CD14-positive monocyte (primary cell): ENCODE measurements at regions not wholly inside any gene's neighbourhood (a gene's known extent, or its start where the extent isn't known, plus 50 kb on each side); places are given as distances from the start of the nearest gene placed in this dataset.

Experiments
- DNase-seq, 3 donors: peaks; one replicate each; pipeline ENCODE4 v3.0.0-alpha.2; 2011 to 2022
- H2AFZ ChIP-seq: 2 replicates; pipeline ENCODE4 v1.6.0; 2012; ENCODE audit warnings: mild to moderate bottlenecking, low read depth, low read length, inconsistent platforms; ENCODE audit not compliant: insufficient read depth, poor library complexity, severe bottlenecking
- H3K27ac ChIP-seq, 2 donors: 1 replicate in 1 of 2; 2 replicates in 1 of 2; pipeline ENCODE4 v1.5.1; 2012 to 2013; ENCODE audit warnings: low read length in 2 of 2, control low read depth in 1 of 2, inconsistent platforms in 1 of 2, low read depth in 1 of 2, mild to moderate bottlenecking in 1 of 2
- H3K27me3 ChIP-seq, 2 donors: one replicate each; pipeline versions ENCODE4 v1.6.0 to v1.6.1; 2011 to 2013; ENCODE audit warnings: low read length in 2 of 2; ENCODE audit not compliant: control insufficient read depth in 2 of 2, insufficient read depth in 2 of 2
- H3K36me3 ChIP-seq, 2 donors: replicated peaks in 1 of 2; 1 replicate in 1 of 2; 2 replicates in 1 of 2; pipeline versions ENCODE4 v1.5.1 to v1.6.1; 2012 to 2013; ENCODE audit warnings: low read length in 2 of 2, control low read depth in 1 of 2, inconsistent platforms in 1 of 2, mild to moderate bottlenecking in 1 of 2; ENCODE audit not compliant: insufficient read depth in 2 of 2, control insufficient read depth in 1 of 2
- H3K4me1 ChIP-seq, 2 donors: 1 replicate in 1 of 2; 2 replicates in 1 of 2; pipeline versions ENCODE4 v1.5.1 to v1.6.1; 2012 to 2013; ENCODE audit warnings: low read length in 2 of 2, control low read depth in 1 of 2, inconsistent platforms in 1 of 2, mild to moderate bottlenecking in 1 of 2, moderate library complexity in 1 of 2; ENCODE audit not compliant: insufficient read depth in 2 of 2, control insufficient read depth in 1 of 2
- H3K4me2 ChIP-seq: replicated peaks from 2 replicates; pipeline ENCODE3; 2012; ENCODE audit warnings: low read length, moderate library complexity, mild to moderate bottlenecking; ENCODE audit not compliant: poor library complexity, severe bottlenecking; ENCODE audit errors: extremely low read depth
- H3K4me3 ChIP-seq, 3 experiments: fragments of 200-600 bp in 1 of 3; sonication (generic) in 1 of 3; replicated peaks in 1 of 3; 1 replicate in 2 of 3; 2 replicates in 1 of 3; pipeline ENCODE4 v1.5.1; 2011 to 2013; ENCODE audit warnings: low read length in 3 of 3, mild to moderate bottlenecking in 3 of 3, control low read depth in 2 of 3, low read depth in 2 of 3, inconsistent platforms in 1 of 3, moderate library complexity in 1 of 3
- H3K79me2 ChIP-seq: 2 replicates; pipeline ENCODE4 v1.6.0; 2012; ENCODE audit warnings: mild to moderate bottlenecking, control low read depth, inconsistent platforms, low read length, moderate library complexity; ENCODE audit not compliant: insufficient read depth
- H3K9ac ChIP-seq: 2 replicates; pipeline ENCODE4 v1.6.0; 2017; ENCODE audit warnings: low read length, mild to moderate bottlenecking; ENCODE audit not compliant: insufficient read depth, poor library complexity, severe bottlenecking
- H3K9me3 ChIP-seq, 2 donors: replicated peaks in 1 of 2; 1 replicate in 1 of 2; 2 replicates in 1 of 2; pipeline versions ENCODE4 v1.5.1 to v1.6.1; 2012 to 2013; ENCODE audit warnings: low read length in 2 of 2, control low read depth in 1 of 2; ENCODE audit not compliant: control insufficient read depth in 1 of 2, insufficient read depth in 1 of 2
- H4K20me1 ChIP-seq: 2 replicates; pipeline ENCODE4 v1.6.0; 2012; ENCODE audit warnings: mild to moderate bottlenecking, low read length, control low read depth, moderate library complexity; ENCODE audit not compliant: insufficient read depth
- H3K27ac Mint-ChIP-seq, 7 donors: one replicate each; pipeline ENCODE4 v1.8.0; 2020; ENCODE audit warnings: mild to moderate bottlenecking in 7 of 7, mixed read lengths in 7 of 7, moderate library complexity in 6 of 7, inconsistent platforms in 2 of 7
- H3K27me3 Mint-ChIP-seq, 3 donors: one replicate each; pipeline ENCODE4 v1.8.0; 2021 to 2022; ENCODE audit warnings: low read depth in 3 of 3, mild to moderate bottlenecking in 3 of 3, mixed read lengths in 3 of 3, moderate library complexity in 3 of 3, inconsistent platforms in 1 of 3
- H3K36me3 Mint-ChIP-seq, 2 donors: one replicate each; pipeline ENCODE4 v1.8.0; 2020; ENCODE audit warnings: mixed read lengths in 2 of 2, inconsistent platforms in 1 of 2, mild to moderate bottlenecking in 1 of 2
- H3K4me1 Mint-ChIP-seq: one replicate; pipeline ENCODE4 v1.8.0; 2020; ENCODE audit warnings: mild to moderate bottlenecking, mixed read lengths
- H3K4me3 Mint-ChIP-seq, 2 donors: one replicate each; pipeline ENCODE4 v1.8.0; 2020; ENCODE audit warnings: mild to moderate bottlenecking in 2 of 2, mixed read lengths in 2 of 2, moderate library complexity in 1 of 2
- H3K9me3 Mint-ChIP-seq, 7 donors: one replicate each; pipeline ENCODE4 v1.8.0; 2020 to 2022; ENCODE audit warnings: mixed read lengths in 7 of 7, mild to moderate bottlenecking in 6 of 7, moderate library complexity in 6 of 7, inconsistent platforms in 2 of 7
- CTCF ChIP-seq: fragments of 200-600 bp; IDR thresholded peaks from one replicate; pipeline ENCODE4 v1.8.0; 2022; ENCODE audit warnings: antibody characterized with exemption, mild to moderate bottlenecking
- whole genome bisulfite sequencing: methylation state at CpG from one replicate; pipeline ENCODE4 v1.1.5; 2013; ENCODE audit warnings: missing lambda C conversion rate; ENCODE audit not compliant: insufficient coverage; 5-methylcytosine and 5-hydroxymethylcytosine counted together
- intact Hi-C, 2 donors: fragments of 100-400 bp; cut with micrococcal nuclease; formaldehyde crosslinking; loops; one replicate each; pipeline versions ENCODE4 v1.15.0 to v1.15.1; 2023

GRCh38 chr5:152269533-152269932 is 135.5 kb downstream of the NMUR2 start:
- Mint-ChIP-seq H3K27ac (no peak overlapping the region), H3K27me3 (no peaks in the 10 kb centered on the region), H3K4me1 (no peaks in the 10 kb centered on the region), H3K9me3 (peaks cover 0 to 2% (median 0%) of the 10 kb centered on the region in 7 donors), H3K36me3 (no peaks in the 10 kb centered on the region), H3K4me3 (no peak overlapping the region)
- no peaks in the 10 kb centered on the region for H4K20me1 ChIP-seq
- no peaks in the 10 kb centered on the region for H3K79me2 ChIP-seq
- 89% methylated on average over 1 of the region's 1 CpG for WGBS
- H2AFZ ChIP-seq, result no peak overlapping the region
- H3K4me1 ChIP-seq, result no peaks in the 10 kb centered on the region
- DNase-seq, result no peak
- H3K27me3 ChIP-seq, result no peaks in the 10 kb centered on the region
- no peaks in the 10 kb centered on the region for H3K9me3 ChIP-seq
- H3K4me2 ChIP-seq, result no peak overlapping the region
- H3K27ac ChIP-seq, result no peak overlapping the region
- H3K4me3 ChIP-seq, result no peak overlapping the region
- no peaks in the 10 kb centered on the region for H3K36me3 ChIP-seq
- intact Hi-C loops, result no loop called here
- TF ChIP-seq CTCF, result no peak
- H3K9ac ChIP-seq, result no peak overlapping the region

DNA sequence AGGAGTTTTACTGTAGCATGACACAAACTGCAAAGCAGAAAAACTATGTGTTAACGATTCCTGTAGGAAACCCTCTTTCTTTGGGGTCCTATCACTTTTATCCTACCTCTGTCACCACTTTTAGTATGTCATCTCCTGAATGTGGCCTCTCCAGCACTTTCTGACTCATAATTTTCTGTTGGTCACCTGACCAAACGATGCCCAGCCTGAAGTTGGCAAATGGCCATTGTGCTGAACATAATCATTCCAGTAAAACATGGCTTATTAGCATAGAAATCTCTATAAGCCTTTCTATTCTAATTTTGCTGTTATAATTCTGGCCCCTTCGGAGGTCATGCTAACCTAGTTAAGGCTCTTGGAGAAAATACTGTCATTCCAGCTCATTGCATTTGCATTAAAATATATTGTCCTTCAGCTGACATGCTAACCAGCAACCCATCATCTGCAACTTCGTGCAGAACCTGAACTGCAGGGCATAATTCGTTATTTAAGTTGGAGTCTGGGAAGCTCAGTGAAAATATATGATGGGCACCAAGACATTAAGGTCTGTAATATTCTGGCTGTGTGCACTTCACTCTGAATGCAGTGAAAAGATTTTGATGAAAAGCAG is 140.3 kb downstream of the NMUR2 start:
- Histone ChIP-seq H3K4me2 (no peak overlapping the region), H3K79me2 (no peaks in the 10 kb centered on the region), H3K27ac (no peak overlapping the region), H3K9me3 (no peaks in the 10 kb centered on the region), H3K4me3 (no peak overlapping the region), H3K4me1 (no peaks in the 10 kb centered on the region), H4K20me1 (no peaks in the 10 kb centered on the region), H2AFZ (no peak overlapping the region), H3K9ac (no peak overlapping the region), H3K36me3 (no peaks in the 10 kb centered on the region), H3K27me3 (no peaks in the 10 kb centered on the region)
- no peak for DNase-seq
- peaks cover 0 to 4% (median 0%) of the 10 kb centered on the region in 7 donors for H3K9me3 Mint-ChIP-seq
- WGBS, result 71% methylated on average over 2 of the region's 5 CpGs
- no peak for TF ChIP-seq CTCF
- H3K27ac Mint-ChIP-seq, result no peak overlapping the region
- H3K27me3 Mint-ChIP-seq, result peaks cover 0 to 1% (median 0%) of the 10 kb centered on the region in 3 donors
- H3K36me3 Mint-ChIP-seq, result no peaks in the 10 kb centered on the region
- no peak overlapping the region for H3K4me3 Mint-ChIP-seq
- no peaks in the 10 kb centered on the region for H3K4me1 Mint-ChIP-seq
- intact Hi-C loops, result no loop called here
